SU-DHL-6 (cell line): ENCODE measurements at regions not wholly inside any gene's neighbourhood (a gene's known extent, or its start where the extent isn't known, plus 50 kb on each side); places are given as distances from the start of the nearest gene placed in this dataset.

Experiments
- H2AFZ ChIP-seq: fragments of 200-600 bp; sonication (generic); 2 replicates; pipeline ENCODE4 v1.6.1; 2014; ENCODE audit warnings: low read depth, mild to moderate bottlenecking, moderate library complexity, mixed read lengths, antibody characterized with exemption, low read length; ENCODE audit not compliant: severe bottlenecking
- H3F3A ChIP-seq: fragments of 200-600 bp; shearing (Covaris generic); 2 replicates; pipeline ENCODE4 v1.6.0; 2016; ENCODE audit warnings: antibody characterized with exemption, mild to moderate bottlenecking; ENCODE audit not compliant: insufficient read depth
- H3K27ac ChIP-seq: fragments of 200-600 bp; sonication (generic); 2 replicates; pipeline ENCODE4 v1.5.1; 2016; ENCODE audit warnings: low read depth, mild to moderate bottlenecking, low read length, moderate library complexity, mixed read lengths
- H3K27me3 ChIP-seq: fragments of 200-600 bp; sonication (generic), shearing (Covaris generic); 2 replicates; pipeline ENCODE4 v1.6.0; 2014; ENCODE audit warnings: mild to moderate bottlenecking, low read length
- H3K36me3 ChIP-seq: fragments of 200-600 bp; sonication (generic); 2 replicates; pipeline ENCODE4 v1.6.1; 2014; ENCODE audit warnings: mild to moderate bottlenecking, low read length, mixed read lengths
- H3K4me2 ChIP-seq: fragments of 300-600, 200-600 bp; shearing (Covaris generic), sonication (generic); 2 replicates; pipeline ENCODE4 v1.6.0; 2014; ENCODE audit warnings: low read length, low read depth, mild to moderate bottlenecking; ENCODE audit not compliant: poor library complexity, severe bottlenecking
- H3K4me3 ChIP-seq: fragments of 200-600 bp; sonication (generic); 2 replicates; pipeline ENCODE4 v1.5.1; 2014; ENCODE audit warnings: antibody characterized with exemption, low read length, mild to moderate bottlenecking, mixed read lengths; ENCODE audit not compliant: insufficient read depth, poor library complexity, severe bottlenecking
- H3K79me2 ChIP-seq: fragments of 200-600 bp; sonication (generic); 2 replicates; pipeline ENCODE4 v1.6.1; 2014; ENCODE audit warnings: mild to moderate bottlenecking, low read length, moderate library complexity; ENCODE audit not compliant: insufficient read depth
- H3K9ac ChIP-seq: fragments of 200-600 bp; sonication (generic); 2 replicates; pipeline ENCODE4 v1.7.0; 2014; ENCODE audit warnings: mild to moderate bottlenecking, low read length
- H3K9me2 ChIP-seq: fragments of 200-600 bp; sonication (generic); replicated peaks from 2 replicates; pipeline ENCODE4 v1.6.1; 2014; ENCODE audit warnings: low read length; ENCODE audit not compliant: insufficient read depth
- H3K9me3 ChIP-seq: fragments of 200-600 bp; sonication (generic); 2 replicates; pipeline ENCODE4 v1.6.1; 2014; ENCODE audit warnings: low read length, mixed read lengths; ENCODE audit not compliant: insufficient read depth
- H4K20me1 ChIP-seq: fragments of 200-600 bp; sonication (generic); 2 replicates; pipeline ENCODE4 v1.6.1; 2014; ENCODE audit warnings: low read depth, mild to moderate bottlenecking, antibody characterized with exemption, low read length, moderate library complexity, mixed read lengths
- EZH2phosphoT487 ChIP-seq: fragments of 200-600 bp; sonication (generic), shearing (Covaris generic); conservative IDR thresholded peaks from 2 replicates; pipeline ENCODE4 v1.6.1; 2018; ENCODE audit warnings: mild to moderate bottlenecking, antibody characterized with exemption, low read length, moderate library complexity, mixed read lengths
- TF ChIP-seq, protein P1 (sequence below): fragments of 200-600 bp; sonication (generic); IDR thresholded peaks from one replicate; pipeline ENCODE4 v1.5.1; 2017; ENCODE audit warnings: antibody characterized with exemption, mild to moderate bottlenecking, low read length, moderate library complexity; ENCODE audit not compliant: insufficient read depth, poor library complexity, severe bottlenecking

- no peaks in the 10 kb centered on the region for H3K27me3 ChIP-seq
- H3K9ac ChIP-seq: no peak overlapping the region
- H3K9me3 ChIP-seq: no peaks in the 10 kb centered on the region
- no peaks in the 10 kb centered on the region for H3K9me2 ChIP-seq
- H3K4me2 ChIP-seq: no peak overlapping the region
- TF ChIP-seq, protein P1, sequence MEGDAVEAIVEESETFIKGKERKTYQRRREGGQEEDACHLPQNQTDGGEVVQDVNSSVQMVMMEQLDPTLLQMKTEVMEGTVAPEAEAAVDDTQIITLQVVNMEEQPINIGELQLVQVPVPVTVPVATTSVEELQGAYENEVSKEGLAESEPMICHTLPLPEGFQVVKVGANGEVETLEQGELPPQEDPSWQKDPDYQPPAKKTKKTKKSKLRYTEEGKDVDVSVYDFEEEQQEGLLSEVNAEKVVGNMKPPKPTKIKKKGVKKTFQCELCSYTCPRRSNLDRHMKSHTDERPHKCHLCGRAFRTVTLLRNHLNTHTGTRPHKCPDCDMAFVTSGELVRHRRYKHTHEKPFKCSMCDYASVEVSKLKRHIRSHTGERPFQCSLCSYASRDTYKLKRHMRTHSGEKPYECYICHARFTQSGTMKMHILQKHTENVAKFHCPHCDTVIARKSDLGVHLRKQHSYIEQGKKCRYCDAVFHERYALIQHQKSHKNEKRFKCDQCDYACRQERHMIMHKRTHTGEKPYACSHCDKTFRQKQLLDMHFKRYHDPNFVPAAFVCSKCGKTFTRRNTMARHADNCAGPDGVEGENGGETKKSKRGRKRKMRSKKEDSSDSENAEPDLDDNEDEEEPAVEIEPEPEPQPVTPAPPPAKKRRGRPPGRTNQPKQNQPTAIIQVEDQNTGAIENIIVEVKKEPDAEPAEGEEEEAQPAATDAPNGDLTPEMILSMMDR: no peak
- TF ChIP-seq EZH2phosphoT487: no peak
- H3K27ac ChIP-seq: no peak overlapping the region
- no peaks in the 10 kb centered on the region for H3F3A ChIP-seq
- H3K4me3 ChIP-seq: no peak overlapping the region
- no peaks in the 10 kb centered on the region for H3K36me3 ChIP-seq
- H2AFZ ChIP-seq: no peak overlapping the region
- no peaks in the 10 kb centered on the region for H3K79me2 ChIP-seq
- H4K20me1 ChIP-seq: no peaks in the 10 kb centered on the region
Observed at GRCh38 chr10:47225219-47225927, 74.6 kb upstream of the GDF10 start.

DNA sequence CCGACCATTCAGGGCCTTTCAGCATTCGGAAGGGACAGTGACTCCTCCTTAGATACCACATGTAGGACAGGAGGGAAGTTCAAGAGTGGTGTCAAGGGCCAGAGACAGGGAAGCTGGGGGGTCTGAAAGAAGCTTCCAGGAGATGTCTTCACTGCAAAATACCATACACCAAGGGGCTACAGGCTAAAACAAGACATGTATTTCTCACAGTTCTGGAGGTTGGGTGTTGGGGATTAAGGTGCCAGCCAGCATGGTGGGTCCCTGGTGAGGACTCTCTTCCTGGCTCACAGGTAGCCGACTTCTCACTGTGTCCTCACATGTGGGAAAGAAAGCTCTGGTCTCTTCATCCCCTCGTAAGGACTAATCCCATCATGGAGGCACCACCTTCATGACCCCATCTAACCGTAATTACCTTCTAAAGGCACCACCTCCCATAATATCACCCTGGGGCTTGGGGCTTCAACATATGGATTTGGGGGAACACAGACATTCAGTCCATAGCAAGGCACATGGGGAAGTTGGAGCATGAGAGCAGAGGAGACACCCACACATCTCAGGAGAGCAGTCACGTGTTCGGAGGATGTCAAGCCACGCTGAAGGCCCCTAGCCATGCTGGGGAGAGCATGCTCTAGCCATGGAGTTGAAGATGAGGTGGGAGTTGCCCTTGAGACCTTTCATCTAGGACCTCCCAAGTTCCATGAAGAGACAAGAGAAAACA lies 73.9 kb upstream of the GDF10 start:
- no peak overlapping the region for H3K9ac ChIP-seq
- H3K27me3 ChIP-seq: no peaks in the 10 kb centered on the region
- no peaks in the 10 kb centered on the region for H3K79me2 ChIP-seq
- no peak overlapping the region for H2AFZ ChIP-seq
- no peaks in the 10 kb centered on the region for H3K9me3 ChIP-seq
- H3K36me3 ChIP-seq: no peaks in the 10 kb centered on the region
- H3K9me2 ChIP-seq: no peaks in the 10 kb centered on the region
- H4K20me1 ChIP-seq: no peaks in the 10 kb centered on the region
- TF ChIP-seq EZH2phosphoT487: no peak
- TF ChIP-seq, protein P1: no peak
- H3K4me2 ChIP-seq: no peak overlapping the region
- H3K4me3 ChIP-seq: no peak overlapping the region
- no peak overlapping the region for H3K27ac ChIP-seq
- H3F3A ChIP-seq: no peaks in the 10 kb centered on the region

- H3K36me3 ChIP-seq: no peaks in the 10 kb centered on the region
Observed at GRCh38 chr10:47230482-47230881, 69.5 kb upstream of the GDF10 start.

More at GRCh38 chr10:47230482-47230881, 69.5 kb upstream of the GDF10 start:
- Histone ChIP-seq H3K27ac (no peak overlapping the region), H3K9me3 (no peaks in the 10 kb centered on the region), H3K27me3 (no peaks in the 10 kb centered on the region), H3K4me3 (no peak overlapping the region), H4K20me1 (no peaks in the 10 kb centered on the region), H3K9me2 (no peaks in the 10 kb centered on the region), H3K9ac (no peak overlapping the region), H2AFZ (no peak overlapping the region), H3F3A (no peaks in the 10 kb centered on the region), H3K4me2 (no peak overlapping the region), H3K79me2 (no peaks in the 10 kb centered on the region)
- TF ChIP-seq, protein P1: no peak
- no peak for TF ChIP-seq EZH2phosphoT487
